ENCODE measurements at regions not wholly inside any gene's neighbourhood (a gene's known extent, or its start where the extent isn't known, plus 50 kb on each side); places are given as distances from the start of the nearest gene placed in this dataset.

GRCh38 chr3:1019157-1019556, 73.7 kb upstream of the CNTN6 start:
- TF ChIP-seq CTCF (IDR thresholded peaks at IDR 0.05; ENCODE audit: low read depth, low read length) (no peak), MAX (IDR thresholded peaks at IDR 0.05; ENCODE audit: low read depth, low read length) (no peak), POLR2A (IDR thresholded peaks at IDR 0.05; ENCODE audit: extremely low read depth, insufficient read length) (no peak), MYC (IDR thresholded peaks at IDR 0.05; ENCODE audit: low read depth, low read length) (no peak)
